ENCODE measurements at regions not wholly inside any gene's neighbourhood (a gene's known extent, or its start where the extent isn't known, plus 50 kb on each side); places are given as distances from the start of the nearest gene placed in this dataset.
A peak's percentile ranks its signal among the peaks of the same experiment; 100 is the strongest.

GRCh38 chr9:118785456-118785855 lies 583.8 kb downstream of the BRINP1 start:
- DNase-seq: no peak

DNA sequence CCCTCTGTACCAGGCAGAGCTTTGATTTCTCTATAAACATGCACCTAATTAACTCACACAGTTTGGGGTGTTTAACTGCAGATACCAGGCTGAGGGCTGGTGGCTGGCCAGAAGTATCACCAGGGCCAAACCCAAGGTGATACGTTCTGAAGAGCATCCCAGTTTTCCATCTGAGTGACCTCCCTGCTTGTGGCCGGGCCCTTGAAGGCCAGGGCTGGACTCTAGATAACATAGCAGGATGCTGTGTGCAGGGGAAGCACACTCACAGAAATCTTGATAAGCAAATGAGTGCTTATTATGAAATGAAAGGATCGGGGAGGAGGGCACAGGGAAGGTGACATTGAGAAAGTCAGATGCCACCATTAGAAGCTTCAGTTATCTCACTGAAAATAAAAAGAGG lies 582.4 kb downstream of the BRINP1 start:
- no peak for DNase-seq

- no peak for DNase-seq
Measured at GRCh38 chr9:118809160-118809625, 560.0 kb downstream of the BRINP1 start.

- DNase-seq: peak; percentile 32
Measured at GRCh38 chr9:118829334-118829733, 539.9 kb downstream of the BRINP1 start.

GRCh38 chr9:118832371-118832770 lies 536.9 kb downstream of the BRINP1 start:
- DNase-seq: no peak

GRCh38 chr9:118836891-118837290 lies 532.3 kb downstream of the BRINP1 start:
- DNase-seq: no peak

GRCh38 chr9:118871531-118871930 lies 497.7 kb downstream of the BRINP1 start:
- no peak for DNase-seq

- no peak for DNase-seq
Measured at GRCh38 chr9:118882684-118883083, 486.6 kb downstream of the BRINP1 start.

DNA sequence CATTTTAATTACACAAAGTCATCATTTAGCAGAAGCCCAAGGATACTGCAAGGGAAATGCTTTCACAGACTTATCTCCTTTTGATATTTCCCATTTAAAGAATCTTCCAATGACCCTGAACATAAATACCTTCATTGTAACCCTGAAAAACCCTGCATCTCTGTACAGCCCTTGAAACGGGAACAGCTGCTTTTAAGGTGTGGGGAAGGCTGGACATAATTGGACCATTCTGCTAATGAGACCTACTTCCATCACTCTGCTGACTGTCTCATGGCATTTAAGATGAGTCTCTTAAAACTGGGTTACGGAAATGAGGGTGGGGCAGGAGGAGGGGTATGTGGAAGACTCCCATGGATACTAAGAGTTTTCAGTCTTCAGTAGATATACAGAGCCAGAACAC lies 485.8 kb downstream of the BRINP1 start:
- no peak for DNase-seq

DNA sequence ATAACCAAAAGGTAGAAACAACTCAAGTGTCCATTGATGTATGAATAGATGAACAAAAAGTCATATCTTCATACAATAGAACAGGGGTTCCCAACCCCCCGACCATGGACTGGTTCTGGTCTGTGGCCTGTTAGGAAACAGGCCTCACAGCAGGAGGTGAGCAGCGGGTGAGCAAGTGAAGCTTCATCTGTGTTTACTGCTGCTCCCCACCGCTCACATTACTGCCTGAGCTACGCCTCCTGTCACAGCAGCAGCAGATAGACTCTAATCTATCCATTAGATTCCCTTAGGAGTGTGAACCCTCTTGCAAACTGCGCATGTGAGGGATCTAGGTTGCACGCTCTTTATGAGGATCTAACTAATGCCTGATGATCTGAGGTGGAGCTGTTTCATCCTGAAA lies 478.0 kb downstream of the BRINP1 start:
- no peak for DNase-seq

DNA sequence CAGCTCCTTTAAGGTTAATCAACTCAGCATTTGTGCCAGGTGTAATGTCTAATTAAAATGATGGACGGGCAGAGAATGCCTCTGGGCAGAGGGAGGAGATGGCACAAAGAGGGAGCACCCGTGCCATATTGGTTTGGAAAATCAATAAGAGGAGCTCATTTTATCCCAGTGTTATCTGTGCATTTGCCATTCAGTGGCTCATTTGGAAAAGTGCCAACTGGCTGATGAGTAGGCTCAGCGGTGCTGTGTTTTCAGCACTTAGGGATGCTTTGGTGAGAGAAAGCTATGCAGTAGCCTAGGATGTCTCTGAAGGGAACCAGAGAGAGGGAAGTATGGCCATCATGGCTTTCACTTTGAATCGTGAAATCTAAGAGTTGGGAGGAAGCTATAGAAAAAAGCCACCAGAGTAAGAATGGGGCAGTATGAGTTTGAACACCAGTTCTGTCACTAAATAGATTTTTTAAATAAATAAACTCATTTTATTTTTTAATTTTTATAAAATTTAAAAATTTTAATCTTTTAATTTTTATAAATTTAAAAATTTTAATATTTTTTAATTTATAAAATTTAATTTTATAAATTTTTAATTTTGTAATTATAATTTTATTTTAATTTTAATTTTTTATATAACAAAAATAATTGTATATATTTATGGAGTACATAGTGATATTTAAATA lies 472.8 kb downstream of the BRINP1 start:
- peak; percentile 73 for DNase-seq

DNA sequence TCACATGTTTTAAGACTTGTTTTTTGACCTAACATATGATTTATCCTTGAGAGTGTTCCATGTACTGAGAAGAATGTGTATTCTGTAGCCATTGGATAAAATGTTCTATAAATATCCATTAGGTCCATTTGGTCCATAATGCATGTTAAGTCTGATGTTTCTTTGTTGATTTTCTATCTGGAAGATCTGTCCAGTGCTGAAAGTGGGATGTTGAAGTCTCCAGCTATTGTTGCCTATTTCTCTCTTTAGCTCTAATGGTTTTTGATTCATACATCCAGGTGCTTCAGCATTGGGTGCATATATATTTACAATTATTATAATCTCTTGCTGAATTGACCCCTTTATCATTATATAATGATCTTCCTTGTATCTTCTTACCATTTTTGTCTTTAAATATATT lies 451.1 kb downstream of the BRINP1 start:
- DNase-seq: no peak

- no peak for DNase-seq
Measured at GRCh38 chr9:118928722-118929121, 440.5 kb downstream of the BRINP1 start.

DNA sequence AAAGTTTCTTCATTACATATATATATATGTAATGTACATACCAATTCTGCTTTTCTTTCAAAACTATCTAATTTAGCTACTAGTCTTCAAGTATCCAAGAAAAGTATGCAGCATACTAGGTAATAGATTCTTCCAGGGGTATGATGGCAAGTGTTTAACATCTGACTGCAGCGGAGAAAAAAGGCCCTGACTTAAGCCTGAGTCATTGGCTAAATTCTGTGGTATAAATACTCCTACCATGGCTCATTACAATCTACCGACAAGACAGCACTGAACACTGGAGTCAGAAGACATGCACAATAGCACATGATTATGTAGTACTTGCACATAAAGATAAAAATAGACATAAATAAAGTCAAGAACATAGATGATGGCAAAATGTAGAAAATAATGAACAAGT lies 439.9 kb downstream of the BRINP1 start:
- no peak for DNase-seq

DNA sequence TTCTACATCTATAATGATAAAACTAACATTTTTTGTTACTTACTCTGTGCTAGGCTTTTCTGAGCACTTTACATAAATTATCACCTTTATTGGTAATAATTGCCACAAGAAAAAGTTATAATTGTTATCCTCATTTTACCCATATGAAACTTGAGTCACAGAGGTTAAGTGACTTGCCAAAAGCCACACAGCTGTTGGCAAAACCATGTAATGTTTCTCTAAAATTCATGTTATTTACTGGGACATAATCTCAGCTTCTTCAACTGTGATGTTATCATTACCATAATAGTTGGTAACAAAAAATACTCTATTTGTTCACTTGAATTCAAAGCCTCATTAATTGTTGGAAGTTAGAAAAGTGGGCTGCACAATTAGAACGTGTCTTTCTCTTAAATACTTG lies 437.3 kb downstream of the BRINP1 start:
- DNase-seq: no peak

DNA sequence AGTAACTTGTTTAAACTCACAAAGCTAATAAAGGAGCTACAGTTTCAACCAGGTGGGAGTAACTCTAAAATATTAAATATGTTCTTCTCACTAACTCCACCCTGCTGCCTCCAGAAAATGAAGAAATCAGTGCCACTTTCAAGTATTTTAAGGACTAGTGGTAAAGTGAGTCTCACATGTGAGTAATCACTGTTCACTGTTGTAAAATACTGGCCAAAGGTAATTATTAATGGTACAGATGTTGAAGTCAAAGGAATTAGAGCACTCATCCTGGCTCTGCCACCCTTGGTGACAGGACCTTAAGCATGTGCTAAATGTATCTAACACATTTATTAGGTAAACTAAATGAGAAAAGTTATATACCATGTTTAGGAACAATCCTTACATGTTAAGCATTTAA lies 430.7 kb downstream of the BRINP1 start:
- no peak for DNase-seq

GRCh38 chr9:118940473-118940872 lies 428.8 kb downstream of the BRINP1 start:
- no peak for DNase-seq

- DNase-seq: no peak
Measured at GRCh38 chr9:118946669-118947068, 422.6 kb downstream of the BRINP1 start.

DNA sequence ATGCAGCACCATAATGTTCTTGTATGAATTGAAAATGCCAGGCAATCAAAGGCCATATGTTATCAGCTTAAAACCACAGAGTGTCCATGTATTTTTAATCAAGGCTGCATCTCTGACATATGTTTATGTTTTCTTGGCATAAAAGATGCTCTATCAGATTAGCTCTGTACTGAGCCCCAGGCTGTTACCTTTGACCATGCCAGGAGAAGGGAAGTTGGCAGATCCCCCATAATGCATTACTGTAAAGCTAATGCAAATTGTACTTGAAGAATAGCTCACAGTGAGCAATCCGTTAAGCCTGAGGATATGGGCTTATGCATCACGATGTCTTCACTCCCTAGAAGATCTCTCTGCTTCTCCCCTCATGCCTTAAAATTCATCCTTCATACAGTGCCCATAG lies 414.4 kb downstream of the BRINP1 start:
- DNase-seq: no peak

GRCh38 chr9:118957585-118957984 lies 411.6 kb downstream of the BRINP1 start:
- DNase-seq: no peak

DNA sequence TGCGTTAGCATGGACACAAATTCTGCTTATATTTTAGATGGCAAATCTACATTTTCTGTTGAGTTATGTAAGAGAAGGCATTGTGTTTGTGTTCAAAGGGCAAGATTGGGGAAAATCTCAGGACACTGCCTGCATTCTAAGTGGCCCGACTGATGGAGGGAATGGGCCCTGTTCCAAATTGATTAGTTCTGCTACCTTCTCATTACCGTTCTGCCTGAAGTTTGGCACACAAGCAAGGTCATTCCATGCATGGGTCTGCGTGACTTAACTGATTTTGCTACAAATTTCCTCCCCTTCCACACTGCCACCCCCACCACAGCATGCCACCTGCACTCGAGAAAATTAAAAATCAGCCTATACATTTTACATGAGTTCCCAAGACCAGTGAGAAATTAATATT lies 409.9 kb downstream of the BRINP1 start:
- no peak for DNase-seq

DNA sequence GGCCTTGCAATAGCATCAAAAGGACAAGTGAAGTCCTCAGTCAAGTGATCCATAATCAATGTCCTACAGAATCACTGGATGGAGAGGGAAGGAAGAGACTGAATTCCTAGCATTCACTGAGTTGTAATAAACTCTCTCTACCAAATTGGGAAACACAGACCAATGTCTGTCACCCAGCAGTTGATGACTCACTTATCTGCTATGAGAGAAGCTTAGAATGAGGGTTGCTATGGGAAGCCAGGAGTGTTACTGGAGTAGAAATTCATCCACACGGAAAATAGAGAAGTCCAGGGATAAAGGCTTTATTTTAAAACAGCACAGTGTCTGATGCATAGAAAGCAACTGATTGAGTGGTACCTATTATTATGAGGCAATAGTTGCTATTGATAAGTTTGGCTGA lies 407.4 kb downstream of the BRINP1 start:
- no peak for DNase-seq

DNA sequence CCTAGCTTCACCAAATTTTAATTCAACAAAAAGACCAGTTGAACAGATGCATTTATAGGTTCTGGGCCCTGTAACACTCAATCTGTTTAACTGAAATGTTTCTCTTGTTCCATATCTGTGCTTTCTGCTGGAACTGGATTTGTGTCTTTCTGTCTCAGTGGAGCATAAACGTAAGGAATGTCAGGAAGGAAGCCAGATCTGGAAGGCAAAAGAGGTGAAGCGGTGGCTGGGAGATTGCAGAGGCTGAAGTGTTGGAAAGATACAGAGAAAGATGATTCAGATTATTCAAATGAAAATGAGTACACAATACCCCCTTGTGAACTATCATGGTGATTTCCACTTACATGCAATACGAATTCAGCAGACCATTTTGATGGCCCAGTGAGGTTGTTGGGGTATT lies 406.8 kb downstream of the BRINP1 start:
- DNase-seq: no peak

GRCh38 chr9:118963674-118964073 lies 405.6 kb downstream of the BRINP1 start:
- DNase-seq: no peak

DNA sequence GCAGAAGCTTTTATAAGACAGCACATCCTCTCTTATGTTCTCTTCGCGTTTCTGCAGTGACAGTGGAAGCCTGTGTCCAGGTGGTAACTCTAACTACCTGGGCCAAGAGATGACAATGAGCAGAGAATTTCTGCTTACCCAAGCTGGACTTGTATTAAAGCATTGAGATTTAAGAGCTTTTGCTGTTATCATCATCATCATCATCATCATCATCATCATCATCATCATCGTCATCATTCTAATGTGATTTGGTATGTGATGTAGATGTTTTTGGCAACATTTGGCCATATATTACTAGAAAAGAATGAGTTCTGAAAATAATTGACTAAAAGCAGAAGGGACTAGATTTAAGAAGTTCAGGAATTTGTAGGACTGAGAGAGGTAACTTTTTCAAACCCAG lies 401.3 kb downstream of the BRINP1 start:
- no peak for DNase-seq

GRCh38 chr9:118975736-118976135 lies 393.5 kb downstream of the BRINP1 start:
- DNase-seq: no peak
